HG02798 (cell line): ENCODE measurements at regions not wholly inside any gene's neighbourhood (a gene's known extent, or its start where the extent isn't known, plus 50 kb on each side); places are given as distances from the start of the nearest gene placed in this dataset.
A peak's percentile ranks its signal among the peaks of the same experiment; 100 is the strongest.
"Not testable (repeated sequence)": the region's sequence is repeated elsewhere in the genome, so short reads cannot be mapped to it uniquely, and the experiment has no call there.

ENCODE experiments used
- ATAC-seq: cut with Tn5 transposase; IDR thresholded peaks from one replicate; pipeline ENCODE4 v1.9.1; 2021; ENCODE audit warnings: mild to moderate bottlenecking; ENCODE audit not compliant: unreplicated experiment, poor library complexity

- ATAC-seq: peak; percentile 83
These were observed 247.4 kb downstream of the GALC start for GRCh38 chr14:87745507-87746118.

GRCh38 chr14:87734577-87735360 lies 258.2 kb downstream of the GALC start:
- ATAC-seq: not testable (repeated sequence)

DNA sequence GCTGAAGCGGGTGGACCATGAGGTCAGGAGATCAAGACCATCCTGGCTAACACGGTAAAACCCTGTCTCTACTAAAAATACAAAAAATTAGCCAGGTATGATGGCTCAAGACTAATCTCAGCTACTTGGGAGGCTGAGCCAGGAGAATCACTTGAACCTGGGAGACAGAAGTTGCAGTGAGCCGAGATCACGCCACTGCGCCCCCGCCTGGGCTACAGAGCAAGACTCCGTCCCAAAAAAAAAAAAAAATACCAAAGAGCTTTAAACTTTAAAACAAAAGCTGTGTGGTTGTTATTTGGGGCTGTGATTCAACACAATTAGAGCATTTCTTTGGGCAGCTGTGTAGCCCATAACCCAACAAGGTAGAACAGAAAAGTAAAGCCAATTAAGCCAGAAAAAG lies 259.9 kb downstream of the GALC start:
- ATAC-seq: not testable (repeated sequence)

- no peak for ATAC-seq
These were observed 260.4 kb downstream of the GALC start for GRCh38 chr14:87732562-87732961.

DNA sequence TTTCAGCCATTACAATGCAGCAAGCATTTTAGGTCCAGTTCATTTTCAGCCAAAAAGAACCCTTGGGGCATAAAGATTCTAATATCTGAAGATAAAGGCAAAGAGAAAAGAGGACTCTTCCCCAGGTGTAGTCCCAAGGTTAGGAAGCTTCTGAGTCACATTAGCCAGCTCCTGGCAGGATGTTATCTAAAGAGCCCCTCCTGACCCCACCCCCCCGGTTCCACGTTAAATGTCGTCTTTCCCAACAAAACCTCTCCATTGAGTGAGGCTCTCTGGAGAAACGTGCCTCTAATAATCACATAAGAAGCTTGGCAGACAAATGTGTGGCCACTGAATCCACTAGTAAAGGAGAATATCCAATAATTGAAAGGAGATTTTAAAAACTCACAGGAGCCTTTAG lies 267.7 kb downstream of the GALC start:
- no peak for ATAC-seq

DNA sequence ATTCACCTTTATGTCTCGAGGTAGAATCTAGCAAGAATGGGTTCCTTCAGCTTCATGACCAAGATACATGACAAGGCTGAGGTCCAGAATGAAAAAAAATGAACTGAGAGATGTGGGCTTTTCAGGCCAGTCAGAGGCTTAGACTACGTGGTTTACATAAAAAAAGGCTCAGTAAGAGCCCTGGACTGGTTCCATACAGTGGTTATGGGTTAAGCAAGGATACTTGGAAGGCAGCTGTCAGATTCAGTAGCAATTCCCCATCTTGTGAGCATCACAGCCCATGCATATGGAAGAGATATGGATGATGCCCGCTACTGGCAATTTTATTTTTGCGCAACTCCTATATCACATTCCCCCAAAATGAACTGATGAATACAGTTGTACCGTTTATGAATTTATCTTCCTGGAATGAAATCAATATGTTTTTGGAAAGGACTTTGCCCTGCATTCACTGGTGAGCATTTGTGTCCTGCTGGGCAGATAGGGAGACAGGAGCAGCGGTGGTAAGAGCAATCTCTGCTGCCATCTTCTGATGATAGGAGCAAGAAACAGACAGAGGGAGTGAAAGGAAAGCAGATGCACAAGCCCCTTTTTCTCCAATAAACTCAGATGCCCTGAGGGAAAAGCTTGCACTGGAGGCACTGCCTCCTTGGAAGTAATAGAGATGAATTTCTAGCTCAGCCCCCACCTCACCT lies 280.4 kb downstream of the GALC start:
- no peak for ATAC-seq

GRCh38 chr14:87705439-87705896 lies 287.5 kb downstream of the GALC start:
- no peak for ATAC-seq

DNA sequence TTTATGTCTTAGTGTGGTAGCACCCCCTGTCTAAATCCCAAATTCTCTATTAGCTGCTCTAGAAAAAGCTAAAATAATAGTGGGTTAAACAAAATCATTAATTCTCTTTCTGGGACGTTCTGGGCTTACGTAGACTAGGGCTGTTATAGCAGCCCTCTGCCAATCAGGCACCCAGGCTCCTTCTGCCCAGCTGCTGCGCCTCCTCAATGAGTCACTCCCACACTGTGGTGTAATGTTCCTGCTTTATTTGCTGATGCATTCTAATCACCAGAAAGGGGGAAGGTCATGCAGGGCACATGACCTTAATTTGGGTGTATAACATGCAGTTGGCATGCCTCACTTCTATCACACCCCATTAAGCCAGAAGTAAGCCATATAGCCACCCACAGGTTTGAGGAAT lies 294.5 kb downstream of the GALC start:
- no peak for ATAC-seq

DNA sequence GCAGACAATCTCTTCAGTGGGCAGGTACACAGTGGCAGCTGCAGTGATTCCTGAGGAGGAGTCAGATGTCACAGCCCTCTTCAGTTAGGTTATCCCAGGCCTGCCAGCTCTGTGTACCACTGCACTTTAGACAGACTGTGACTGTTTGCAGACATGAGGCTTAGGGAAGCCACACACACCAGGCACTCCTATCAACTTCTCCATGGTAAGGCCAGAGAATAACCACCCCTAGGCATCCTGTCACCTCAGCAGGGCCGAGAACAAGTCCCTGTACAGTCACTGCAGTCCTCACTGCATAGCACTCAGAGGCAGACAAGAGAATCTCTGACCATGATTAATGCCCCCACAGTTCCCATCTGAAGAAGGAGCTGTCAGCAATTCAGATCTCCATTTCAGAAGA lies 296.5 kb downstream of the GALC start:
- no peak for ATAC-seq

- ATAC-seq: no peak
These were observed 301.7 kb downstream of the GALC start for GRCh38 chr14:87691042-87691881.

DNA sequence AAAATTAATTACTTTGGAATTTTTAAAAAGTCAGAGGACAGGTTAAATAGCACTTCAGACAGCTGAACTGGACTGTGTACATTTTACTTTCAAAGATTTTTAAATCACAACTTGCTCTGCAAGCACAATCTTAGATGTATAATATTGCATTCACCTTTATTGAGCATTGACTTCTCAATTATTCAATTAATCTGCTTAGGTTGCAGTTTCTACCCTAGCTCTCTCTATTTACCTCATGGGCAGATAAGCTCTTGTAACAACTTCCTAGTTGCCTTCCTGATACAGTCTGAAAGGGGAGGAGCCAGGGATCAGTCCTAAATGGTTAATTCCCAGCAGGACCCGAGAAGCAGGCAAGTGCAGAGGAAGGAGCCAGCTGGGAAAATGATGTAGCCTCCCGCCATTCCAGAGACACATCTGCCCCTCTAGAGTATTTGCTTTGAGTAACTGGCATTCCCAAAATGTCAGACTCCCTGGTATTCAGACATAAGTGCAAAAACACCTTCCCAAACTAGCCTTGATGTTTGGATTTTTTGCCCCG lies 302.8 kb downstream of the GALC start:
- no peak for ATAC-seq

GRCh38 chr14:87688524-87688923 lies 304.5 kb downstream of the GALC start:
- ATAC-seq: no peak

DNA sequence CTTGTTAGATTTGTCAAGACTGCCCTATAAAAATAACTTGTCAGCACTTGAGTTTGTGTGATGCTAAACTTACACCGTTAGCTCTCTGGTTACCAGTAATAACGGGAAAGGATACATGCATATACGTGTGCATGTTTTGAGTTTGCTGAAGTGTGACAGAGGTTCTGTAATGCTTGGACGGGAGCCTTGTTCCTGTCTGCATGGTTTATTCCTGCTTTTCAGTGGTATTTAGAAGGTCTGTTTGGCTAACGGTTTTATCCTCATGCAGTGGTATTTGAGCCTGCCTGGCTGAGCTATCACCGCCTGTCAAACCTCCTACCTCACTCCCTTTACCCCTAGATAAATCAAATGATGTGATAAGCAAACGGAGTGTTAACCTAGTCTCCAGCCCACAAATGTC lies 305.6 kb downstream of the GALC start:
- ATAC-seq: no peak

- ATAC-seq: no peak
These were observed 306.2 kb downstream of the GALC start for GRCh38 chr14:87686746-87687145.

DNA sequence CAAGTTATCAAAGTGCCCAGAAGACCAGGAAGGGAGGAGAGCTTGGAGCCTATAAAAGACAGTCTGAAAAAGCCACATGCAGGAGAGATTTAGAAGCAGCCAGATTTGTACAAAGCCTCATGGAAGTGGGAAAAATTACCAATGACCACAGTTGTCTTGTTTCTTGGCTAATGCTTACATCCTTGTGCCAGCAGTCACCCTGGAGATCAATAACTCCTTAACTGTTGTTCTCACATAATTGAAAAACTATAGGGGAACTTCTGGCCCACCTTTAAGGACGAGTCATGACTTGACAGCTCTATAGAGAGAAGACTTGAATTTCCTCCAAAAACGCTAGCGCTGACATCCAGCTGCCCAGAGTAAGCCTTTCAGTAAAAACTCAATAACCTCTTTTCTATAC lies 313.1 kb downstream of the GALC start:
- no peak for ATAC-seq

DNA sequence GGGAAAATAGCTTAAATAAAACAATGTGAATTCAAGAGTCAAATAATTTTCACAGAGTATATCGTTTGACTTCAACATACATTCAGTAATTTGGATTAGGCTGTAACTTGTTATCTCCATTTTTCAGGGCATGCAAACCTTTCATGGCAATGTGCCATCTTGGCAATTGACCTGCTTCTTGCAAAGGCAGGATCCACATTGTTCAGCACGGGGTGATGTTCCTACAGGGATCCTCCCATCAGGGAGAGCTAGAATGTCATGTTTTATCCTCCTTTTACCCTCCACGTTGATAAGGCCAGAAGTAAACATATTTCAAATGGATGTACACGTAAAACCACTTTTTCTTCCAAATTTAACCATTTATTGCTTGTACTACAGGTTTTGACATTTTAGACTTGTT lies 314.4 kb downstream of the GALC start:
- no peak for ATAC-seq

- no peak for ATAC-seq
These were observed 316.1 kb downstream of the GALC start for GRCh38 chr14:87676814-87677437.

GRCh38 chr14:87667659-87668058 lies 325.3 kb downstream of the GALC start:
- ATAC-seq: no peak

- ATAC-seq: no peak
These were observed 336.7 kb downstream of the GALC start for GRCh38 chr14:87656315-87656714.

DNA sequence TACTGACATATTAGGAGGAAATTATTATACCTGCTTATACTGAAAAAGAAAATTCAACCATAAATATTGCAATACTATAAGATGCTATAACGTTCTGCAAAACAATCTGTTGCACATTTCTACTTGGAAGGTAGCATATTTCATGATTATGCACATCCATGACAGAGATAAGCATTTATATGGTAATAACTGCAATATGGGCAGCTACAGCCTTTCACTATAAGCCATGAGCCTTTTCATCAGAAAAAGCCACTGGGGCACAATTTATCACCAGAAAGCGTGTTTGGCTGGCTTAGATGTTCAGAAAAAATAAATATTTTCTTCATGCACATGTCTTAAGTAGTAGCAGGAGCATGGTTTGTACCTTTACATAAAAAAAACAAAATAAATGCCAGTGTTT lies 340.7 kb downstream of the GALC start:
- ATAC-seq: no peak
